HUDEP-2 (cell line): ENCODE measurements at regions not wholly inside any gene's neighbourhood (a gene's known extent, or its start where the extent isn't known, plus 50 kb on each side); places are given as distances from the start of the nearest gene placed in this dataset.

Experiments
- DNase-seq, 76 experiments: peaks; one replicate each; lab custom pipeline; 2025; ENCODE audit not compliant: unreplicated experiment in 76 of 76; lab: John Stamatoyannopoulos, UW

DNA sequence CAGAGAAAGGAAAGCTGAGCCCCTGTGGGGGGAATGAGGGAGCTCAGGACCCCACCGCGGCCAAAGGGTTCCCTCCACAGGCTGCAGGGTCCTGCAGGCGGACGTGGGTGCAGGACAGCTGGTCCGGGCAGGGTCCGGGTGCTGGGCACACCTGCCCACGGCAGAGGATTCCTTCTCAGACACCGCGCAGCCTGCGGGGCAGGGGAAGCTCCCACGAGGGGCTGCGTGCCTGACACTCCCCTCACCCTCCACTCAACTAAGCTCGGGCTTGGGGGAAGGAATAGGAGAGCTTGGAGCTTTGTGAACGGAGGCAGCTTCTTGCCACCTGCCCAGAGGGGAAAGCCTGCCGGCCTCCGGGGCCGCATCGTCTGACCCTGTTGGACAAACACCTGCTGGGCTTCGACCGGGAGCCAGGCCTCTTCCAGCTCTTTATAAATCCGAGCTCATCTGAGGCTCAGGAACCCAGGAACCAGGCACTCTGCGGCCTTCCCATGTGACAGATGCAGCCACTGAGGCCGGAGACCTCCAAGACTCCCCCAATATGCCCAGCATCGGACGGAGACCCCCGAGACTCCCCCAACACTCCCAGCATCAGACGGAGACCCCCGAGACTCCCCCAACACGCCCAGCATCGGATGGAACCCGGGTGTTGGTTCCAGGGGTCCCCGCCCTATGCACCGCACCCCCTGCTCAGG lies 97.3 kb downstream of the PDGFA start:
- no peak for DNase-seq

GRCh38 chr7:422886-423225 lies 96.8 kb downstream of the PDGFA start:
- DNase-seq = no peak

DNA sequence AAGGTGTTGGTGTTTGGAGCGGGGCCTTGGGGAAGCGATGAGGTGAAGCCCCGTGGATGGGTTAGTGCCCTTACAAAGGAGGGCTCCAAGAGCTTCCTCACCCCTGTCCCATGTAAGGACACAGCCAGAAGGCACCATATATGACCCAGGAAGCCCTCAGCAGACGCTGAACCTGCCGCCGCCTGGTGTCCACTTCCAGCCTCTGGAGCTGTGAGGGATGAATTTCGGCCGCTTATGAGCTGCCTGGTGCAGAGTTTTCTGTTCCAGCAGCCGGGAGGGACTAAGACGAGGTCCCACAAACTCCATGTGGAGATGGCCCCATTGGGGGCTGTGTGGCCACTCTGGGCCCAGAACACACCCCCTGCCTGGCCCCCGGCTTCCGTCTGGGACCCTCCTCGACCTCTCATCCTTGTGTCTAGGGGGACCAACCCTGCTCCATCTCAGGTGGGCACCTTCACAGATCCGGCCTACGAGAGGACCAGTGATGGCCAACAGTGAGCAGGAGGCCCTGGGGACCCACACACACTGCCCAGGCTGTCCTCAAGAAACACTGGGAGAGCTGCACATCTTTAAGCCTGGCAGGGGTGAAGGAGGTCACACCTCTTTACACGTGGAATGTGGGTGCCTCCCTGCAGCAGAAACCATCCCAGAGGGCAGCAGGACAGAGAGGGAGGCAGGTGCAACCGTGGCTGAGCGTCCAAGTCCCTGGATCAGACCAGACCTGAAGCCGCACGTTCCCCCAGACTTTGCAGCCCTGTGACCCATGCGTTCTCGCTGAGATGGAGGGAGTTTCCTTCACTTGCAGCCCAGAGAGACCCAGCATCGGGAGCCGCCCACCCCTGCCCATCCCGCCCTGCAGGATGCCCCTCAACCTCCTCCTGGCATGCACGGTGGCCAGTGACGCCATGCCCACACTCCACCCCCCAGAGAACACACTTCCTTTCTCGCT lies 96.1 kb downstream of the PDGFA start:
- peak in 1 of 76 experiments; percentile 3 for DNase-seq

DNA sequence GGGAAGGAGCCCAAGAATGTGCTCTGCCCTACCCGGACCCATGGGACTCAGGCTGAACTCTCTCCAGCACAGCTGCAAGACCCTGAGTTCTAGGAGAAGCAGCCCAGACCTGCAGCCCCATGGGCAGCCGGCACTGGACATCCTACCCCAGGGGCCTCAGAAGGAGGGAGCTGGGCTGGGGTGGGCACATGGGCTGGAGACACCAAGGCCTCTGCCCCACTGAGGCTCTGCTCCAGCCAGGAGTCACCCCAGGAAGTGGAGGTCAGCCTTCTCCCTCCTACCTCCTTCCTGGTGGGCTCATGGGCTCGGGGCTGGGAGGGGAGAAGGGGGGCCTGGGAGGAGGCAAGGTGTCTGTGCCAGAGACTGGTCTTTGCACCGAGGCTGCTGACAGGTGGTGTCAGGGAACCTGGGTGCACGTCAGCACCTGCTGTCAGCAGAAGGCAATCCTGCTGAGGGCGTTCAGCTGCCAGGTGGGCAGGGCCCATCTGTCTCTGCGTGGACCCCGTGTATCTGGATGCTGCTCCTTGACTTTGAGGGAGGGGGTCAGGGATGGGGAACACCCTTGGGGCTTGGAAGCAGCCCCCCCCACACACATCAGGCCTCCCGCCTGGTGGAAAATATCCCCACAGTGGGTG lies 95.2 kb downstream of the PDGFA start:
- no peak for DNase-seq

DNA sequence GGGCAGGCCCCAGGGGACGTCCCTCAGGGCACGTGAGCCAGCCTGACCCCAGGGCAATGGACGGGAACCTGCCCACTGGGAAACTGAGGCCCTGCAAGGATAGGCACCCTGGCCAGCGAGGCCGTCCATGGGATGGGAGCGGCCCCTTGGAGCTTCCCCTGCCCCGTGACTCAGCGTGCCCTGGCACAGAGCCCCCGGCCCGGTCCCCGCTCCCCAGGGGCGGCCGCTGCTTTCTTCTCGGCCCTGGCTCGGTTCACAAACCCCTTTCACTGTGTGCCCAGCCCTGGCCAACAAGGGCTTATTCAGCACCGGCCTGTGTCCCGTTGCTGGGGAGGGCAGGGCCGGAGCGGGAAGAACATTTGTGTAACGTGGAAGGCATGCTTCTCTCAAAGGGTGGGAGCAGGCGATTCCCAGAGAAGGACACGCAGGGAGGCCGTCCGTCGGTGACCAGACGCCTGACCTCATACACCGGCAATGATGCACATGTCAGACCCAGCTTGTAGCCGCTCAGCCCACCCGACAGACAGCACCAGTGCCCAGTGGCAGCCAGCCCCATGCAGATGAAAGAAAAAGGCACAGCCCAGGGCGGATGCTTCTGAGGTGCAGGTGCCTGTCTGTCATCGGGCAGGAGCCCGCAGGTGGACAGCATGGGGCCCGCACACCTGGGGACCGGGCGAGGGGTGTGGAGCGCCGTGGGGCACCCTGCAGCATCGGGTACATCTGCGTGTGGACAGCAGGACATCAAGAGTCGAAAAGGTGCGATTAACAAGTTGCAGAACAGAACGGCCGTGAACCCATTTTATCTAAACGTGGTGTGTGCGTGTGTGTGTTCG lies 94.5 kb downstream of the PDGFA start:
- no peak for DNase-seq

GRCh38 chr7:425794-426188 lies 93.9 kb downstream of the PDGFA start:
- DNase-seq = no peak

DNA sequence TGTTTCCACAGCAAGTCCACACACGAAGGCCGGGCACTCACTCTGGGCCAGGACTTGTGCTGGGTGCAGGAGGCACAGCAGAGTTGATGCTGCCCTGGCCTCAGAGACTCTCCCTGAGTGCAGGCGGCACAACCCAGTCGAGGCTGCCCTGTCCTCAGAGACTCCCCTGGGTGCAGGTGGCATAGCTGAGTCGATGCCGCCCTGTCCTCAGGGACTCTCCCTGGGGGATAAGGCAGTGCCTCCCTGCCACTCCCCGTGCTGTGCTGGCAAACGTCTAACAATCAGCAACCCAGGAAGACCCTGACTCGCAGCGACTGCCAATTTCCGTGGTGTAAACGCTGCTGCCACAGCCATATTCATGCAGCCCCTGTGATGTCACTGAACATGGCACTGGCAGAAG lies 93.1 kb downstream of the PDGFA start:
- DNase-seq = no peak

DNA sequence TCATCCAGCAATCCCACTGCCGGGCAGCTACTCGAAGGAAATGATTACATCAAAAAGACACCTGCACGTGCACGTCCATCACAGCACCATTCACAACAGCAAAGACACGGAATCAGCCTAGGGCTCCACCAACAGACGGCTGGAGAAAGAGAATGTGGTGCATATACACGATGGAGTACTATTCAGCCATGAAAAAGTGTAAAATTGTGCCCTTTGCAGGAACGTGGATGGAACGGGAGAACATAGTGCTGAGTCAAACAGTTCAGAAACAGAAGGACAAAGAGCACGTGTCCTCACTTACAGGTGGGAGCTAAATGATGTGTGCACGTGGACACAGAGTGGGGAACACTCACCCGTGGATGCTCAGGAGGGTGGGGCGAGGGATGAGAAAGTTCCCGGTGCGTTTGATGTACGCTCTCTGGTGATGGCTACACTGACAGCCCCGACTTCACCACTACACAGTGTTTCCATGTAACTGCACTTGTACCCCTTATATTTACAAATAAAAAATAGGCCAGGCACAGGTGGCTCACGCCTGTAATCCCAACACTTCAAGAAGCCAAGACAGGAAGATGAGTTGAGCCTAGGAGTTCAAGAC lies 92.0 kb downstream of the PDGFA start:
- no peak for DNase-seq

DNA sequence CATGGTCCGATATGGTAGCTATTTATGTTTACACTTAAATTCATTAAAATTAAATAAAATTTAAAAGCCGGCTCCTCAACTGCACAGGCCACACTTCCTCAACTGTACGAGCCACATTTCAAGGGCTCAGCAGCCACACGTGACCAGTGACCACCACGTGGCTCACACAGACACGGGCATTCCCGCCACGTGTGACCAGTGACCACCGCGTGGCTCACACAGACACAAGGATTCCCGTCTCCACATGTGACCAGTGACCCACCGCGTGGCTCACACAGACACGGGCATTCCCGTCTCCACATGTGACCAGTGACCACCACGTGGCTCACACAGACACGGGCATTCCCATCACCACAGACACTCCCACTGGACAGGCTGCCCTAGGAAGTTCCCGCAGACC lies 91.3 kb downstream of the PDGFA start:
- DNase-seq = no peak

- DNase-seq = no peak
Observed at GRCh38 chr7:428927-429827, 90.5 kb downstream of the PDGFA start.

GRCh38 chr7:429828-430180 lies 89.8 kb downstream of the PDGFA start:
- no peak for DNase-seq

GRCh38 chr7:431041-431440 lies 88.6 kb downstream of the PDGFA start:
- DNase-seq = no peak

DNA sequence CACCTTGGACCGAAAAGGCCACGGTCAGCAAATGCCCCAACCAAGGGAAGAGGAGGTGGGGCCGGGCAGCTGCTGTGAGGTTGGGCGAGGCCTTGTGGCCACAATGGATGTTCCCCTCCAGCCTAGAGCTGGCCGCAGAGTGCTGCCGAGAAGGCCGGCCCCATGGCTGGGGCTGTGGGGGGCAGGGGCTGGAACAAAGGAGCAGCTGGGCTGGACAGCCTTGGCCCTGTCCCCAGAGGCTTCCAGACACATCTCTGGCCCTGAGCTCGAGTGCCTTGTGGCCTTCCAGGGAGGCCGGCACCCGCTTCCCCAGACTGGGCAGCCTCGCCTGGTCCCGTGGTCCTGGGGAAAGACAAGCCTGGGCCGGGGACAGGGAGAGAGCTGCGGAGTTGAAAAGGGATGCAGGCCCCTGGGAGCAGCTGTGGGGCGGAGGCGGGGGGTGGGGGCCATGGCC lies 88.0 kb downstream of the PDGFA start:
- DNase-seq = no peak

DNA sequence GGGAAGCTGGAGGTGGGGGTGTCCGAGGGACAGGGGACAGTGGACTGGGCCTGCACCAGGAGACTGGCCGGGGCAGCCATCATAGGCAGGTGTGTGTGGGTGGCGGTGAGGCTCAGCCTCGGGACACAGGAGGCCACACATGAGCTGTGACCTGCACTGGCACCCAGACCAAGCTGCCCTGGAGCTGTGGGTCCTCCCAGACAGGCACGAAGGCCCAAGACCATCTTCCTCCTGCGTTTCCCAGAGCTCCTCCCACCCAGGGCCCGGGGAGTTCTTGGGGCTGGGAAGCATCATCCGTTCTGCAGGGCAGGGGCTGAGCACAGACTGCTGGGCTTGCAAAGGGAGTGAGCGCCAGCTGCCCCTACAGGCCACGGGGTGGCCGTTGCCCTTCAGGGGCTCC lies 87.4 kb downstream of the PDGFA start:
- no peak for DNase-seq

DNA sequence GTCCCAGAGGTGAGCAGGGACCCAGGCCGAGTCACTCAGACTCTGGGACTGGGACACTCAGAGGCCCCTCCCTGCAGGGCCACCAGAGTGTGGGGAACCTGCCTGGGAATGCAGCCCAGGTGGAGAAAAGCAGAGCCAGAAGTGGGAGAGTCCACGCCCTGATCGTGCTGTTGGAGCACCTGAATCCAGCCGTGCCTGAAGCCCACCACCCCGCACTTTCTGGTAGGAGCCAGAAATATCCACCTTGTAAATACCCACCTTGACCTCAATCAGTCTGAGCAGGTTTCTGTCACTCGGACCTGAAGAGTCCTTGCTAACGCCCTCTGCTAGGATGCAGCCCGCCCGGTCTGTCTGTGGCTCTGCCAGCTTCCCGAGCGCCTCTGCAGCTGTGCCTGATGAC lies 86.7 kb downstream of the PDGFA start:
- no peak for DNase-seq

DNA sequence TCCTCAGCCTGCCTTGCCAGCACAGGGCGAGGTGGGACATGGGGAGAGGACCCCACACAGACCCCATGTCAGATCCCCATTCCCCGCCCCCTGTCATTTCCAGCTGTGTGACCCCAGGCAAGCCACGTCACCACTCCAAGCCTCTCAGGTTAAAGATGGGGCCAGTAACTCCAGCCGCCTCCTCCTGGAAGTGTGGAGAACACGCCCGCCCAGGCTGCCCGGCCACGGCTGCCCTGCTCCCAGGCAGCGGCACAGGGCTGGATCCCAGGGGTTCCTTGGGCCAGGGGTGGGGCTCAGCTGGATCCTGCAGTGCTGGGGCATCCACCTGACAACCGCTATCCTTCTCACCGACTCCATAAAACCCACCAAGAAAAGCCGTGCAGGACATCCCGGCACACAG lies 86.1 kb downstream of the PDGFA start:
- DNase-seq = no peak

DNA sequence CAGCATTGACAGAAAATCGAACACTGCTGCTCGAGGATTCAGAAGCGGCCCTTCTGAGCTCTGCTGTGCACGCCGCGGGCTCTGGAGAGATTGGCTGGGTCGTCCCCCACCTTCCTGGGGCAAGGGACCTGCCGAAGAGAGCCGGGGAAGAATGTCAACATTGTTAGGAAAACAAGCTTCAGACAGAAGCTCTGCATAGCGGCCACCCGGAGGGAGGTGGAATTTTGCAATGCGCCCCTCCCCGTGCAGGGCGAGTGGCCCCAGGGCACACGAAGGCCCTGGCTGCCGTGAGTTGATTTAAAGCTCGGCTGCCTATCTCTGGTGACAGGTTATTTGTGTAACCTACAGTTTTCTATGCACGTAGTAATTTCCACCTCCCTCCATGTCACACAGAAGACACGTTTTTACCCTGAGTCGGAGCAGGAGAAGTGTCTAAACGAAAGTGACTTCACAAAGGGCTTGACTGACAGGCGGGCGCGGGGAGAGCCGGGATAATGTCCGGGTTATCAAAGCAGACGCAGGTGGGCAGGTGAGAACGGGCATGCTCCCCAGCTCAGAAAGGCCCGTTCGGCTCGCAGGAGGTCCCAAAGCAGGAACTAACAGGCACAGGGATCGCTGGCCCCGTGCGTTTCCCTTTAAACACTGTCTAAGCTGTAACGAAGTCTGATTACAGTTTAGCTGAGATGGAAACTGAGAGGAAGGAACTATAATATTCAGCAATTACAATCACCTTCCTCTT lies 84.6 kb downstream of the PDGFA start:
- no peak for DNase-seq

DNA sequence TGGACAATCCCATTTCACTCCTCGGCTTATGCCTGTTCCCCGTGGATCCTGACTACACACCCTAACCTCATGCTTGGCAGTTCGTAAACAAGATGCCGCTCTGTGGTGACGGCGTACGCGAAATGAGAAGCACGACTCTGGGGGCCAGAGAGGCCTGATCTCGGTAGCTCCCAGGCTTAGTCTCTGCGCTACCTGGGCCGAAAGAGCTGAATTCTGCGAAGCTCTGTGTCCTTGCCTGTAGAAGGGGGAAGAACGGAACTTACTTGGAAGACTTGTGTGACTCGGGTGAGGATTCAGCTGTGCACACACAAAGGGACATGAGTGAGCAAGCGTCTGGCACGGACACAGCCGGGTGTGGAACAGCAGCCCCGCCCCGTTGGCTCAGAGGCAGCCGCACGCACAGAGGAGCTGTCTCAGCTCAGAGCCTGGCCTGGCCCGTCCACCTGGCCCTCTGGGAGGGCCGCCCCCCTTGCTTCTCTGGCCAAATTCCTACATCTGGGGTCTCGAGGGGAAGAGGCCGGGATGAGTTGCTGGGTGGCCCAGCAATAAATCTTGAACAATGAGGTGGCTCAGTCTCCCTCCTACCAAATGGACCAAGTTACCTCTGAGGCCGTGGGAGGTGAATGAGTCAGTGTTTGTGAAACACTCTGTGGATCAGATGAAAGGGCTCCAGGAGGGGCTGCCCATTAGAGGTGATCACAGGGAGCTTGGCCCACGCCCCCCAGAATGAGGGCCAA lies 83.8 kb downstream of the PDGFA start:
- DNase-seq = no peak
